Endothelial cell of umbilical vein (primary cell): ENCODE measurements at regions not wholly inside any gene's neighbourhood (a gene's known extent, or its start where the extent isn't known, plus 50 kb on each side); places are given as distances from the start of the nearest gene placed in this dataset.

ENCODE experiments used
- BruUV-seq: library from RNA; stranded (reverse); fragments of 400-500 nt; replicated peaks from 2 replicates; lab custom pipeline; 2021; lab: Mats Ljungman, UMichigan
- CTCF ChIA-PET: fragments of 300-600, 350-600 bp; sonication (Branson Sonifier 250); formaldehyde crosslinking; loops from one replicate; lab custom pipeline; 2021; ENCODE audit warnings: antibody characterized with exemption, inconsistent platforms; lab: Charles Lee
- POLR2A ChIA-PET: fragments of 300-600, 350-600 bp; sonication (Branson Sonifier 250); formaldehyde crosslinking; loops from one replicate; lab custom pipeline; 2021; ENCODE audit warnings: antibody characterized with exemption, inconsistent platforms; lab: Charles Lee
- DNase-seq: peaks from one replicate; pipeline ENCODE4 v3.0.0-alpha.2; 2011; ENCODE audit warnings: low read depth, low spot score
- FAIRE-seq: peaks from 2 replicates; lab custom pipeline; 2011; peaks lifted over from hg19 to GRCh38; lab: Jason Lieb, UNC
- H2AFZ ChIP-seq: 2 replicates; pipeline ENCODE4 v1.6.0; 2012; ENCODE audit warnings: low read depth, low read length, control low read depth, inconsistent platforms
- H3K27ac ChIP-seq: 2 replicates; pipeline ENCODE4 v1.5.1; 2011; ENCODE audit warnings: low read depth, mild to moderate bottlenecking, control low read depth, low read length, moderate library complexity; ENCODE audit not compliant: insufficient read depth
- H3K27me3 ChIP-seq, 2 experiments: 2 replicates each; pipeline versions ENCODE4 v1.6.0 to v1.6.1; 2011; ENCODE audit warnings: low read length in 2 of 2, mixed read lengths in 1 of 2; ENCODE audit not compliant: control insufficient read depth in 2 of 2, insufficient read depth in 2 of 2
- H3K36me3 ChIP-seq, 2 experiments: 2 replicates in 1 of 2; 3 replicates in 1 of 2; pipeline ENCODE4 v1.5.1; 2011; ENCODE audit warnings: low read length in 2 of 2, mild to moderate bottlenecking in 1 of 2, moderate library complexity in 1 of 2; ENCODE audit not compliant: control insufficient read depth in 2 of 2, insufficient read depth in 2 of 2; ENCODE audit errors: extremely low read depth in 1 of 2
- H3K4me1 ChIP-seq: 3 replicates; pipeline ENCODE4 v1.5.1; 2011; ENCODE audit warnings: mild to moderate bottlenecking, low read length; ENCODE audit not compliant: control insufficient read depth, insufficient read depth; ENCODE audit errors: extremely low read depth
- H3K4me2 ChIP-seq: 2 replicates; pipeline ENCODE4 v1.6.1; 2011; ENCODE audit warnings: low read length, control low read depth, mixed read lengths; ENCODE audit not compliant: insufficient read depth
- H3K4me3 ChIP-seq, 3 experiments: fragments of 200-600 bp in 1 of 3; sonication (generic), shearing (Covaris generic) in 1 of 3; replicated peaks in 1 of 3; 2 replicates each; pipeline ENCODE4 v1.5.1; 2011 to 2016; ENCODE audit warnings: control low read depth in 3 of 3, low read length in 3 of 3, mild to moderate bottlenecking in 2 of 3, inconsistent platforms in 1 of 3, low read depth in 1 of 3, moderate library complexity in 1 of 3; ENCODE audit not compliant: insufficient read depth in 1 of 3
- H3K79me2 ChIP-seq: 2 replicates; pipeline ENCODE4 v1.6.0; 2012; ENCODE audit warnings: low read length, inconsistent platforms; ENCODE audit not compliant: control insufficient read depth, insufficient read depth
- H3K9ac ChIP-seq: replicated peaks from 2 replicates; pipeline ENCODE3; 2011; ENCODE audit warnings: low read length, control low read depth; ENCODE audit not compliant: insufficient read depth; ENCODE audit errors: extremely low read depth
- H3K9me1 ChIP-seq: replicated peaks from 3 replicates; pipeline ENCODE4 v1.6.0; 2011; ENCODE audit warnings: mild to moderate bottlenecking, low read length; ENCODE audit not compliant: control insufficient read depth, insufficient read depth; ENCODE audit errors: extremely low read depth
- H3K9me3 ChIP-seq: replicated peaks from 2 replicates; pipeline ENCODE4 v1.5.1; 2012; ENCODE audit warnings: low read length, inconsistent platforms; ENCODE audit not compliant: control insufficient read depth, insufficient read depth
- H4K20me1 ChIP-seq: replicated peaks from 2 replicates; pipeline ENCODE3; 2011; ENCODE audit warnings: mild to moderate bottlenecking, low read length; ENCODE audit not compliant: control insufficient read depth, insufficient read depth; ENCODE audit errors: extremely low read depth
- GATA2 ChIP-seq: IDR thresholded peaks from 2 replicates; pipeline ENCODE4 v1.7.0; 2011; ENCODE audit warnings: low read depth, mild to moderate bottlenecking, moderate library complexity, mixed read lengths, low read length; ENCODE audit not compliant: insufficient read length, insufficient read depth
- MYC ChIP-seq: IDR thresholded peaks from one replicate; pipeline ENCODE4 v1.6.1; 2011; ENCODE audit warnings: mild to moderate bottlenecking, low read depth, low read length
- POLR2A ChIP-seq: IDR thresholded peaks from 2 replicates; pipeline ENCODE4 v1.6.1; 2012; ENCODE audit warnings: low read depth, mild to moderate bottlenecking, control low read depth, low read length
- POLR2AphosphoS5 ChIP-seq: IDR thresholded peaks from 2 replicates; pipeline ENCODE4 v1.6.1; 2012; ENCODE audit warnings: low read depth, mild to moderate bottlenecking, control low read depth, low read length, moderate library complexity; ENCODE audit not compliant: insufficient read depth
- dilution Hi-C: fragments of 300-500 bp; cut with MboI; formaldehyde crosslinking; loops from one replicate; pipeline ENCODE4 v1.15.0; 2019; ENCODE audit warnings: low sequenced_read_pairs; ENCODE audit not compliant: extremely low pct_ligation_motif_present
- intact Hi-C: fragments of 100-400 bp; cut with micrococcal nuclease; formaldehyde crosslinking; loops from one replicate; pipeline ENCODE4 v1.10.0; 2022
- TF ChIP-seq, protein P1 (sequence below), 2 donors: IDR thresholded peaks; 1 replicate in 1 of 2; 2 replicates in 1 of 2; pipeline ENCODE4 v1.5.1; 2011; ENCODE audit warnings: low read length in 2 of 2, mild to moderate bottlenecking in 2 of 2, moderate library complexity in 2 of 2, control low read depth in 1 of 2, inconsistent platforms in 1 of 2, low read depth in 1 of 2; ENCODE audit not compliant: insufficient read depth in 1 of 2; ENCODE audit errors: extremely low read depth in 1 of 2
- TF ChIP-seq, protein P2 (sequence below): IDR thresholded peaks from 2 replicates; pipeline ENCODE4 v1.6.1; 2011; ENCODE audit not compliant: insufficient read depth, insufficient read length

DNA sequence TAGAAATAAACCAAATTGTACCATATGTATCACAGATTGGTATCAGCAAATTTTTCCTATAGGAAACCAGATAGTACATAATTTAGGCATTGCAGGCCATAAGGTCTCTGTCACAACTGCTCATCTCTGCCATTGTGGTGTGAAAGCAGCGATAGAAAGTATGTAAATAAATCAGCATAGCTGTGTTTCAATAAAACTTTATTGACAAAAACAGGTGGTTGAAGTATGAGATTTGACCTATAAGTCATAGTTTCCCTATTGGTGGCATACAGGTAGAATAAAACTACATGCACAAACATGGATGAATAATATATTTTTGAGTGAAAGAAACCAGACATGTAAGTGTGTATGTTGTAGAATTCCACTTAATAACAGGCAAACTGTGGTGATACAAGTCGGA is 1454.9 kb downstream of the REEP3 start:
- intact Hi-C loops (loop anchor here (5.0 kb wide), 2 partner anchors 244 to 1956 kb away; no protein-coding TSS in a partner anchor), dilution Hi-C loops (no loop called here)
- Histone ChIP-seq H3K4me3 (no peak overlapping the region), H3K4me2 (no peak overlapping the region), H3K27ac (no peak overlapping the region), H3K9ac (no peak overlapping the region), H3K36me3 (no peaks in the 10 kb centered on the region), H3K79me2 (no peaks in the 10 kb centered on the region), H3K4me1 (no peaks in the 10 kb centered on the region), H3K9me1 (no peaks in the 10 kb centered on the region), H4K20me1 (no peaks in the 10 kb centered on the region), H2AFZ (no peak overlapping the region), H3K27me3 (no peaks in the 10 kb centered on the region), H3K9me3 (no peaks in the 10 kb centered on the region)
- ChIA-PET POLR2A (no interaction called here), CTCF (interaction anchor here (1.0 to 1.5 kb wide), 4 partner anchors 9 to 1955 kb away, joined by 3 to 11 read pairs (median 5); no protein-coding TSS in a partner anchor)
- TF ChIP-seq, protein P1, sequence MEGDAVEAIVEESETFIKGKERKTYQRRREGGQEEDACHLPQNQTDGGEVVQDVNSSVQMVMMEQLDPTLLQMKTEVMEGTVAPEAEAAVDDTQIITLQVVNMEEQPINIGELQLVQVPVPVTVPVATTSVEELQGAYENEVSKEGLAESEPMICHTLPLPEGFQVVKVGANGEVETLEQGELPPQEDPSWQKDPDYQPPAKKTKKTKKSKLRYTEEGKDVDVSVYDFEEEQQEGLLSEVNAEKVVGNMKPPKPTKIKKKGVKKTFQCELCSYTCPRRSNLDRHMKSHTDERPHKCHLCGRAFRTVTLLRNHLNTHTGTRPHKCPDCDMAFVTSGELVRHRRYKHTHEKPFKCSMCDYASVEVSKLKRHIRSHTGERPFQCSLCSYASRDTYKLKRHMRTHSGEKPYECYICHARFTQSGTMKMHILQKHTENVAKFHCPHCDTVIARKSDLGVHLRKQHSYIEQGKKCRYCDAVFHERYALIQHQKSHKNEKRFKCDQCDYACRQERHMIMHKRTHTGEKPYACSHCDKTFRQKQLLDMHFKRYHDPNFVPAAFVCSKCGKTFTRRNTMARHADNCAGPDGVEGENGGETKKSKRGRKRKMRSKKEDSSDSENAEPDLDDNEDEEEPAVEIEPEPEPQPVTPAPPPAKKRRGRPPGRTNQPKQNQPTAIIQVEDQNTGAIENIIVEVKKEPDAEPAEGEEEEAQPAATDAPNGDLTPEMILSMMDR (IDR thresholded peaks at IDR 0.05; ENCODE audit: extremely low read depth in 1 of 2, insufficient read depth in 1 of 2, low read depth in 1 of 2, low read length in 2 of 2), result no peak
- TF ChIP-seq MYC (no peak), POLR2A (no peak)
- no peak for DNase-seq
- BruUV-seq, result no TSS peak
- no peak for FAIRE-seq

DNA sequence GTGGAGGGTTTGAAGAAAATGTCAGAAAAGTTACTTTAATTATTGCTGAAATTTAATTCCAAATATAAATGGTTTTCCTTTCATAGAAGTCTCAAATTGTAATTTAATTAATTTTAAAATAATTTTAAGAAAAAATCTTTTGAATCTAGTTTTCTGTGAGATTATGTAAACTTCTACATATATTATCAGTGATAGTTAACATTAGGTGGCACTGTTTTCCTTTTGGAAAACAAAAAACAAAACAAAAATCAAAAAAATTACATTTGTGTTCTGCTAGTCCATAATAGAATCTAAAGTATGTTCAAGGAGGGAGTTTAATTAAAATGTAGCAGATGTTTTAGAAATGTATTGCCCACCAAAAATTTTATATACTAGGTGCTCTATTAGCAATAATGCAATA is 1456.7 kb downstream of the REEP3 start:
- no peak overlapping the region for H2AFZ ChIP-seq
- H3K4me3 ChIP-seq, result no peak overlapping the region
- no peak overlapping the region for H3K27ac ChIP-seq
- intact Hi-C loops (loop anchor here (1.0 to 5.0 kb wide), 3 partner anchors 246 to 1954 kb away; no protein-coding TSS in a partner anchor), dilution Hi-C loops (no loop called here)
- FAIRE-seq (peak; percentile 26), DNase-seq (peak; percentile 20)
- ChIA-PET POLR2A (no interaction called here), CTCF (interaction anchor here (0.6 to 1.6 kb wide), 9 partner anchors 17 to 1953 kb away, joined by 3 to 25 read pairs (median 4); partner anchors contain the start of gene LRRTM3)
- no peaks in the 10 kb centered on the region for H3K9me1 ChIP-seq
- BruUV-seq, result no TSS peak
- no peak overlapping the region for H3K4me2 ChIP-seq
- no peaks in the 10 kb centered on the region for H3K4me1 ChIP-seq
- no peaks in the 10 kb centered on the region for H3K36me3 ChIP-seq
- H3K79me2 ChIP-seq, result no peaks in the 10 kb centered on the region
- no peak overlapping the region for H3K9ac ChIP-seq
- H3K9me3 ChIP-seq, result no peaks in the 10 kb centered on the region
- H4K20me1 ChIP-seq, result no peaks in the 10 kb centered on the region
- no peaks in the 10 kb centered on the region for H3K27me3 ChIP-seq
- TF ChIP-seq MYC (no peak), POLR2AphosphoS5 (no peak), GATA2 (no peak)
- TF ChIP-seq, protein P2, sequence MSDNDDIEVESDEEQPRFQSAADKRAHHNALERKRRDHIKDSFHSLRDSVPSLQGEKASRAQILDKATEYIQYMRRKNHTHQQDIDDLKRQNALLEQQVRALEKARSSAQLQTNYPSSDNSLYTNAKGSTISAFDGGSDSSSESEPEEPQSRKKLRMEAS, result no peak
